H9 (cell line): ENCODE measurements at regions not wholly inside any gene's neighbourhood (a gene's known extent, or its start where the extent isn't known, plus 50 kb on each side); places are given as distances from the start of the nearest gene placed in this dataset.

ENCODE experiments used
- DNase-seq: peaks from one replicate; pipeline ENCODE4 v3.0.0-alpha.2; 2017
- H2AFZ ChIP-seq: one replicate; pipeline ENCODE4 v1.6.1; 2013; ENCODE audit warnings: mild to moderate bottlenecking, low read length, control low read depth, moderate library complexity
- H2AK5ac ChIP-seq: 2 replicates; pipeline ENCODE4 v1.6.1; 2013; ENCODE audit warnings: low read length, control low read depth, mixed read lengths; ENCODE audit not compliant: insufficient read length
- H2BK120ac ChIP-seq: one replicate; pipeline ENCODE4 v1.6.1; 2013; ENCODE audit warnings: low read depth, mild to moderate bottlenecking, low read length, control low read depth, inconsistent platforms; ENCODE audit not compliant: poor library complexity, severe bottlenecking
- H2BK12ac ChIP-seq: 2 replicates; pipeline ENCODE4 v1.6.1; 2013; ENCODE audit warnings: low read length, control low read depth, mixed read lengths, low read depth; ENCODE audit not compliant: insufficient read length
- H2BK15ac ChIP-seq: 2 replicates; pipeline ENCODE4 v1.6.1; 2013; ENCODE audit warnings: low read depth, low read length, control low read depth
- H2BK20ac ChIP-seq: one replicate; pipeline ENCODE4 v1.6.1; 2013; ENCODE audit warnings: low read depth, mild to moderate bottlenecking, low read length, control low read depth, inconsistent platforms; ENCODE audit not compliant: poor library complexity, severe bottlenecking
- H2BK5ac ChIP-seq: 2 replicates; pipeline ENCODE4 v1.6.1; 2013; ENCODE audit warnings: low read length, control low read depth, mixed read lengths; ENCODE audit not compliant: insufficient read length
- H3K14ac ChIP-seq: 2 replicates; pipeline ENCODE4 v1.6.1; 2013; ENCODE audit warnings: low read length, control low read depth; ENCODE audit not compliant: insufficient read depth
- H3K18ac ChIP-seq: 2 replicates; pipeline ENCODE4 v1.6.1; 2013; ENCODE audit warnings: low read depth, mild to moderate bottlenecking, mixed read lengths, low read length, control low read depth; ENCODE audit not compliant: insufficient read length
- H3K23ac ChIP-seq: 2 replicates; pipeline ENCODE4 v1.6.1; 2013; ENCODE audit warnings: low read length, control low read depth, mixed read lengths, low read depth; ENCODE audit not compliant: insufficient read length
- H3K23me2 ChIP-seq: 2 replicates; pipeline ENCODE4 v1.6.1; 2013; ENCODE audit warnings: low read depth, mild to moderate bottlenecking, mixed read lengths, low read length, control low read depth; ENCODE audit not compliant: insufficient read length, poor library complexity, severe bottlenecking
- H3K27ac ChIP-seq: 2 replicates; pipeline ENCODE4 v1.5.1; 2013; ENCODE audit warnings: low read length, control low read depth, mixed read lengths, low read depth; ENCODE audit not compliant: insufficient read length
- H3K27me3 ChIP-seq: 2 replicates; pipeline ENCODE4 v1.6.1; 2013; ENCODE audit warnings: low read length, control low read depth, inconsistent platforms; ENCODE audit not compliant: insufficient read depth
- H3K4ac ChIP-seq: 2 replicates; pipeline ENCODE4 v1.6.1; 2013; ENCODE audit warnings: low read depth, mild to moderate bottlenecking, control low read depth, inconsistent platforms, low read length, moderate library complexity
- H3K4me1 ChIP-seq: 2 replicates; pipeline ENCODE4 v1.6.1; 2013; ENCODE audit warnings: low read length, control low read depth, inconsistent platforms; ENCODE audit not compliant: insufficient read depth
- H3K4me2 ChIP-seq: 2 replicates; pipeline ENCODE4 v1.6.1; 2013; ENCODE audit warnings: low read length, control low read depth, mixed read lengths; ENCODE audit not compliant: insufficient read length, insufficient read depth
- H3K56ac ChIP-seq: 2 replicates; pipeline ENCODE4 v1.6.1; 2013; ENCODE audit warnings: low read depth, mild to moderate bottlenecking, mixed read lengths, low read length, control low read depth; ENCODE audit not compliant: insufficient read length
- H3K79me1 ChIP-seq: 2 replicates; pipeline ENCODE4 v1.6.1; 2013; ENCODE audit warnings: low read depth, mild to moderate bottlenecking, moderate library complexity, low read length, control low read depth, inconsistent platforms; ENCODE audit not compliant: insufficient read depth, poor library complexity, severe bottlenecking
- H3K79me2 ChIP-seq: 2 replicates; pipeline ENCODE4 v1.6.1; 2013; ENCODE audit warnings: low read length, control low read depth, inconsistent platforms; ENCODE audit not compliant: insufficient read depth
- H3K9ac ChIP-seq: 2 replicates; pipeline ENCODE4 v1.6.1; 2013; ENCODE audit warnings: low read length, control low read depth, mixed read lengths; ENCODE audit not compliant: insufficient read length; ENCODE audit errors: extremely low read depth
- H3K9me3 ChIP-seq: one replicate; pipeline ENCODE4 v1.6.1; 2013; ENCODE audit warnings: low read depth, low read length, inconsistent platforms; ENCODE audit not compliant: control insufficient read depth
- H3T11ph ChIP-seq: one replicate; pipeline ENCODE4 v1.6.1; 2013; ENCODE audit warnings: mild to moderate bottlenecking, low read length, control low read depth, inconsistent platforms
- H4K20me1 ChIP-seq: one replicate; pipeline ENCODE4 v1.6.1; 2013; ENCODE audit not compliant: control insufficient read depth, insufficient read length, insufficient read depth
- H4K5ac ChIP-seq: 2 replicates; pipeline ENCODE4 v1.6.1; 2013; ENCODE audit warnings: low read depth, mild to moderate bottlenecking, mixed read lengths, low read length, control low read depth; ENCODE audit not compliant: insufficient read length
- H4K8ac ChIP-seq: replicated peaks from 2 replicates; pipeline ENCODE4 v1.6.1; 2013; ENCODE audit warnings: low read length, control low read depth, mixed read lengths, low read depth; ENCODE audit not compliant: insufficient read length
- H4K91ac ChIP-seq: 2 replicates; pipeline ENCODE4 v1.6.1; 2013; ENCODE audit warnings: low read depth, mild to moderate bottlenecking, moderate library complexity, mixed read lengths, low read length, control low read depth; ENCODE audit not compliant: insufficient read length
- H3K27ac Mint-ChIP-seq, 3 experiments: 2 replicates in 2 of 3; 3 replicates in 1 of 3; pipeline ENCODE4 v1.8.0; 2020 to 2021; ENCODE audit warnings: mixed read lengths in 3 of 3, mild to moderate bottlenecking in 1 of 3, moderate library complexity in 1 of 3
- H3K27me3 Mint-ChIP-seq: 2 replicates; pipeline ENCODE4 v1.8.0; 2021; ENCODE audit warnings: low read depth, mild to moderate bottlenecking, moderate library complexity, mixed read lengths
- H3K36me3 Mint-ChIP-seq, 3 experiments: 2 replicates in 2 of 3; 3 replicates in 1 of 3; pipeline ENCODE4 v1.8.0; 2020 to 2021; ENCODE audit warnings: low read depth in 3 of 3, mixed read lengths in 3 of 3; ENCODE audit not compliant: insufficient read depth in 1 of 3
- H3K4me1 Mint-ChIP-seq, 2 experiments: 2 replicates each; pipeline ENCODE4 v1.8.0; 2020; ENCODE audit warnings: mixed read lengths in 2 of 2
- H3K4me3 Mint-ChIP-seq, 2 experiments: 2 replicates in 1 of 2; 3 replicates in 1 of 2; pipeline ENCODE4 v1.8.0; 2020 to 2021; ENCODE audit warnings: mild to moderate bottlenecking in 2 of 2, mixed read lengths in 2 of 2, moderate library complexity in 1 of 2
- H3K9me3 Mint-ChIP-seq, 2 experiments: 2 replicates in 1 of 2; 3 replicates in 1 of 2; pipeline ENCODE4 v1.8.0; 2020; ENCODE audit warnings: mild to moderate bottlenecking in 2 of 2, mixed read lengths in 2 of 2, moderate library complexity in 1 of 2
- WGBS: extraction: QIAGEN DNeasy Blood & Tissue Kit; methylation state at CpG from one replicate; pipeline ENCODE4 v1.1.7; 2013; ENCODE audit warnings: missing lambda C conversion rate, low lambda C conversion rate, mixed read lengths; ENCODE audit not compliant: insufficient read length; ENCODE audit errors: extremely low coverage; 5-methylcytosine and 5-hydroxymethylcytosine counted together
- TF ChIP-seq, protein P1 (sequence below): fragments of 200-600 bp; sonication (generic); conservative IDR thresholded peaks from 3 replicates; pipeline ENCODE4 v1.8.0; 2021; ENCODE audit warnings: antibody characterized with exemption, mild to moderate bottlenecking

DNA sequence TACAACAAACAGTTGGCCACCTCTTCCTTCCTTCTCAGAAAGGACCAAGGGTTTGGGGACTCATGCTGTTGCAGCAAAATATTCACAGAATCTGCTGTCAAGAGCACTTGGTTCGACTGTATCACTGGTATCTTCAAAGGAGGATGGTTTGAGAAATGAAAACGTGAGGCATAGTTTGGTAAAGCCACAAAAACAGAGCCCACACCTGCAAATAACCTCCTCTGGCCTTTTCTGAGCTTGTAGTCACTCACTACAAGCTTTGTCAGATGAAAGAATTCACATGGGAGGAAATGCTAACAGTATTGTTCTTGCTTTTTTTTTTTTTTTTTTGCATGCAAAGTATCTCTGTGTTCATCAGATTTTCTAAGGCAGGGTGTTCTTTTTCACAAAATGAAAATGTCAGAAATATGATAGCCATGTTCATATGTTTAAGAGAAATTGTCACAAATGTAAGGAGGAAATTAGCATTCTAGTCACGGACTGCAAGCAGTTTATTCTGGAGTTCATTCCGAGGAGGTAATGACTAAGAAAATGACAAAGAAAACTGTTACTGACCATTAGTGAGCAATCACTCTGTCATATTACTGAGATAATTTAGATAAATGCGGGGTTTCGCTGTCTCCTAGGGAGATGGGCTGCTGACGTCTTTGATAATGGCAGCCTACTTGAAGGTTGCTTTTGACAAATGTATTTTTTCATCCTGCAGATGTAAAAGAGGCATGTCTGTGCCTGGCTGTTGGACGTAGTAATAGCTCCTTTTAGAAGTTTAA is 117.8 kb upstream of the MYO3A start:
- no peaks in the 10 kb centered on the region for H3K79me1 ChIP-seq
- H3K18ac ChIP-seq = no peak overlapping the region
- H4K20me1 ChIP-seq = no peaks in the 10 kb centered on the region
- H2BK15ac ChIP-seq = no peak overlapping the region
- H3K4me2 ChIP-seq = no peak overlapping the region
- no CpG with 5 or more reads among the region's 8 CpGs for WGBS
- H2BK5ac ChIP-seq = no peak overlapping the region
- no peak overlapping the region for H2AFZ ChIP-seq
- no peaks in the 10 kb centered on the region for H3K79me2 ChIP-seq
- no peaks in the 10 kb centered on the region for H3K27me3 ChIP-seq
- H3K4me3 Mint-ChIP-seq = no peak overlapping the region
- no peaks in the 10 kb centered on the region; the same call in 1 of the 2 replicates for H3K4me1 ChIP-seq
- no peak overlapping the region for H4K5ac ChIP-seq
- H3K14ac ChIP-seq = no peak overlapping the region
- peaks cover 0 to 3% of the 10 kb centered on the region in 2 experiments; a peak in 3 of 5 replicates for H3K9me3 Mint-ChIP-seq
- no peak overlapping the region for H3K56ac ChIP-seq
- no peak overlapping the region for H4K8ac ChIP-seq
- no peak overlapping the region for H3T11ph ChIP-seq
- H2AK5ac ChIP-seq = no peak overlapping the region
- no peak overlapping the region for H3K4ac ChIP-seq
- no peak overlapping the region for H2BK20ac ChIP-seq
- no peak overlapping the region for H2BK12ac ChIP-seq
- no peak overlapping the region for H3K23ac ChIP-seq
- TF ChIP-seq, protein P1, sequence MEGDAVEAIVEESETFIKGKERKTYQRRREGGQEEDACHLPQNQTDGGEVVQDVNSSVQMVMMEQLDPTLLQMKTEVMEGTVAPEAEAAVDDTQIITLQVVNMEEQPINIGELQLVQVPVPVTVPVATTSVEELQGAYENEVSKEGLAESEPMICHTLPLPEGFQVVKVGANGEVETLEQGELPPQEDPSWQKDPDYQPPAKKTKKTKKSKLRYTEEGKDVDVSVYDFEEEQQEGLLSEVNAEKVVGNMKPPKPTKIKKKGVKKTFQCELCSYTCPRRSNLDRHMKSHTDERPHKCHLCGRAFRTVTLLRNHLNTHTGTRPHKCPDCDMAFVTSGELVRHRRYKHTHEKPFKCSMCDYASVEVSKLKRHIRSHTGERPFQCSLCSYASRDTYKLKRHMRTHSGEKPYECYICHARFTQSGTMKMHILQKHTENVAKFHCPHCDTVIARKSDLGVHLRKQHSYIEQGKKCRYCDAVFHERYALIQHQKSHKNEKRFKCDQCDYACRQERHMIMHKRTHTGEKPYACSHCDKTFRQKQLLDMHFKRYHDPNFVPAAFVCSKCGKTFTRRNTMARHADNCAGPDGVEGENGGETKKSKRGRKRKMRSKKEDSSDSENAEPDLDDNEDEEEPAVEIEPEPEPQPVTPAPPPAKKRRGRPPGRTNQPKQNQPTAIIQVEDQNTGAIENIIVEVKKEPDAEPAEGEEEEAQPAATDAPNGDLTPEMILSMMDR = no peak
- peaks cover 35 to 40% of the 10 kb centered on the region in 2 experiments for H3K4me1 Mint-ChIP-seq
- H2BK120ac ChIP-seq = no peak overlapping the region
- no peak overlapping the region for H3K27ac ChIP-seq
- H3K23me2 ChIP-seq = no peaks in the 10 kb centered on the region
- DNase-seq = no peak
- no peak overlapping the region for H3K9ac ChIP-seq
- H3K36me3 Mint-ChIP-seq = peaks cover 0 to 5% (median 0%) of the 10 kb centered on the region in 3 experiments; a peak in 1 of 7 replicates
- H3K27me3 Mint-ChIP-seq = no peaks in the 10 kb centered on the region
- no peak overlapping the region for H3K27ac Mint-ChIP-seq
- no peaks in the 10 kb centered on the region for H3K9me3 ChIP-seq
- H4K91ac ChIP-seq = no peak overlapping the region
